HK-2 (cell line): ENCODE measurements at regions not wholly inside any gene's neighbourhood (a gene's known extent, or its start where the extent isn't known, plus 50 kb on each side); places are given as distances from the start of the nearest gene placed in this dataset.

Source experiments
- DNase-seq: peaks from one replicate; pipeline ENCODE4 v3.0.0-alpha.2; 2018; ENCODE audit not compliant: unreplicated experiment

DNA sequence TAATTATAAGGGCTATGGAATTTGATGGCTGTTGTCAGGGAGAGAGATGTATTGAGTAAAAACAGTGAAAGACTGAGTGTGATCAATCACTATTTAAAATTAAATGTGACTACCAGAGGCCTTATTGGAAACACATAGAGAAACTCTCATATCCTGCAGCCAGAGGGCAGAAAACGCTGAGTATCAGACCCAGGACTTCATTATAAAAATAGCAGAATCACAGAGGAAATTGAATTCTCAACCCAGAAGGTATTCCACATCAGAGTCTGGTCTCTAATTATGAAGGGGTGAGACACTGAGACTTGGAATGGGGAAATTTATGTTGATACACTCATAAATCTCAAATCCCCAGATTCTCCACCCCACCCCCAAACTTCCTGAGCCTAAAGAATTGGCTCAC, 69.5 kb upstream of the IL6 start:
- DNase-seq: no peak

DNA sequence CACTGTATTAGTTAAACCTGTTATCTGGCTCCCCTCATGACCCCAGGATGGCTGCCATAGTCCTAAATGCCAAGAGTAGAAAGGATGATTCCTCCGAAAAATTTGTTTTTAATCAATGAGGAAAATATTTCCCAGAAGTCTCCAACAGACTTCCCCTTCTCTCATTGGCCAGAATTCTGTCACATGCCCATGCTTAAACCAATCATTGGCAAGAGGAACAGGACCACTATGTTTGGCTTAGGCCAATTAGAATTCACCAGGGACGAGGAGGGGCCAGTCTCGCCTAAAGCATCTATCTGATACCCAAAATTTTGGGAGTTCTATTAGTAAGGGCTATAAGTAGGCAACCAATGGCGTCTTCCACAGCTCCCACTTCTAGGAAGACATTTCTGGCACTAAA, 71.2 kb upstream of the IL6 start:
- no peak for DNase-seq

DNA sequence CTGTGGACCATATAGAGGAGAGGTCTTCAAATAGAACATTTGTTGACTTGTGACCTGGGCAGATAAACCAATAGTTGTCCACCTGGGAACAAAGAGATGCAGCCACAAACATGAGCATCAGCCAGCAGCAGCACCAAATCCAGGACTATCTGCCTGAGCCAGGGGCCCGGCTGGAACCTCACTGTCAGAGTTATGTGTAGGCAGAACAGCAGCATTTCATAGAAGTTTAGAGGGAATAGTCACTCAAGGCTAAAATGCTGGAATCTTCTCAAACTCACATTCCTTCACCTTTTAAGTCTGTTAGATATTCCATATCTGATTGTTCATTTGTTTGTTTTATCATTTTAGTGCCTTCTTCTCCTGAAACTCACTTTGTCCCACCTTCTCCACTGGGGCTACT, 72.2 kb upstream of the IL6 start:
- no peak for DNase-seq

DNA sequence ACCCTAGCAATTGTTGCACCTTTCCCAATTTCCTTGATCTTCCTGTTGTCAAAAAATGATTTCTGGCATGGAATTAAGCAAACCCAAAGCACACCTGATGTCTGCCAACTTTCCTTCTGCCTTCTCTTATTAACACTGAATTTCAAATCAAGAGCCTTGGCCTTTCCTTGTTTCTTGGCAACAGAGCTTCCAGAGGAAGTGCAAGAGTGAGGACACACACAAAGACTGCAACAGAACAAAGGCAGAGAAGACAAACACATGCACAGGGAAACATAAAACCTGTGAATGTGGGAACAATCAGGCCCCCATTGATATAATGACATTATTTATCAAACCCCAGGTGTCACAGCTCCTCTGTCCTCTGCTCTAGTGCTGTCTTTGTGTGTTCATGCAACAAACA, 73.0 kb upstream of the IL6 start:
- no peak for DNase-seq

DNA sequence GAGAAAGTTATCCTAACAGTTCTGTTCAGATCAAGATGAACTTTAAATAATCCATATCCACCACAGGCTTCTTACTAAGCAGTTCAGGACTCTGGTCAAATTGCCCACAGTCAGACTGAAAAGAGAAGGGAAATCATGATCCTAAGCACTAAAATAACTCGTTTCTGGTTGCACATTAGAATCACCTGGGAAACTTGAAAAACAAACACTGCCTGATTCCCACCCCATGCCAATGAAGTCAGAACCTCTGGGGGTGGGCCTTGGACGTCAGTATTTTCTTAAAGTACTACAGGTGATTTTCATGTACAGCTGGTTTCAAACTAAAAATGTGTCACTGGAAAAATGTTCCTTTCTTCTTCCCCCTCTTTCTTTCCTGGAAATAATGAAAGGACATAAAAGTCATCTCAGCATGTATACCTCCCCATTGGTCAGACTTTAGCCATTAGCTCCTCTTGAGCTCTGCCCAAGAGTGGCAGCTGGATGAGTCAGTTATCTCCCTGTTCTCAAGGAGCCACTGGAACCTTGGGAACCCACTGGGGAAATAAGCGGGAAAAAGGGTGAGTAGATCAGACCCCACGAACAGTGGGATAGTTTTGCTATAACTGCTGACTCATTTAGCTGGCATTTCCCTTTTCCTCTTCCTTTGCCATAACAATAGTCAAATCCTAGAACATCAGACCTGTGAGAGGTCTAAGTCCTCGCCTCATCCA, 75.3 kb upstream of the IL6 start:
- DNase-seq: peak; percentile 73

DNA sequence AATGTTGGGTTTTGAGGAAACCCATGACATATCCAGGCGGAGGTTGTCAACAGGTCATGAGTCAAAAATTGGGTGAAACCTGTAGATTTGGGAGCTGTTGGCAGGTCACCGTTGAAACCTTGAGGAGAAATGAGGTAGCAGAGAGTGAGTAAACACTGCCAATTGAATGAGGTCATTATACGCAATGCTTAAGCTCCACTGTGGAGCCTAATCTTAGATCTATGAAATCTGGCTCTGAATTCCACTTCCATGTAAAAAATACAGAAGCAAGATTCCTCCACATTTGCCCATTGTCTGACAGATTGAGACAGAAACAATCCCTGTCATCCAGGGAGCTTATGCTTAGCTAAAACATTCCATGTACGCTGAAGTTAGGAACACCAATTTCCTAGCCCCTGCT, 76.0 kb upstream of the IL6 start:
- DNase-seq: no peak

DNA sequence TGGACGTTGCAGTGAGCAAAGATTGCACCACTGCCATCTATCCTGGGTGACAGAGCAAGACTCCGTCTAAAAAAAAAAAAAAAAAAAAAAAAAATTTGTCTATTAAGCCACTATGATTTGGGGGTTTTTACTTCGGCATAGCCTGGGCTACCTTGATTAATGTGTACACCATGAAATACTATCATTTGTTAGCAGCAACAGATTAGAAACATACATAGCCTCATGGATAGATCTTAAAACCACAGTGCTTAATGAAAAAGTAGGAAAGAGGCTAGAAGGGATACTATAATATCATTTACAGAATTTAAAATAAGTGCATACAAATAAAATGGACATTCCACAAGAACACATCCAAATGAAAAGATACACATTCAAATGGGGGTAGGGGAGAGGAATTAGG, 77.3 kb upstream of the IL6 start:
- no peak for DNase-seq

DNA sequence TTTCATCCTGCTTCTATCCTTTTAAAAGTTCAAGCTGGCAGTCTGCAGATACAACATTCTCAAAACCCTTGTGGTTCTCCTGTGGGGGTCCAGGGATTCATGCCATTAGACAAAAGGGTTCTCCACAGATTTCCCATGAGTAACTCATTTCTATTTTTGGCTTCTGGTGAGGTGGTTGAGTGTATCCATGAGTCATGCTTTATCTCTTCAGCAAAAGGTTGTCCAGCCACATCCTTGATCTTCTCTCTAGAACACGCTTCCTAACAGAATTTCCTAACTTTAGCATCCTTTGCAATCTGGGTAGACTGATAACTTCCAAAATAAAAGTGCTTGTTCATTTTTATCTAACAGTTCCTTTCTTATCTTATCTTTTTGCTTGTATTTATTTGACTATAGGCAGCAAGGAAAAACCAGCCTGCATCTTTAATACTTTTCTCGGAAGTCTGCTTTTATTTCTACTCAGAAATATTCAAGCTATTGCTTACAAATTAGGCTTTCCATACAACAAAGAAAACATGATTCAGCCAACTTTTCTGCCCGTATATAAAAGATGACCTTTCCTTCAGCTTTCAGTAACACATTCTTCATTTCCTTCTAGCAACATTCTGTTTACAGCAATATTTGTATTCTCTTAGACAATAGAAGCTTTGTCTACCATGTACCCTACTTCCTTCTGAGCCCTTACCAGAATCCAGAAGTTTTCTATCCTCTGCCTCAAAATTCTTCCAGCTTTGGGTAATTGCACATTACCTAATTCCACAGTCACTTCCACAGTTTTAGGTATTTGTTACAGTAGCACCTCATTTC, 79.3 kb upstream of the IL6 start:
- DNase-seq: peak; percentile 45

DNA sequence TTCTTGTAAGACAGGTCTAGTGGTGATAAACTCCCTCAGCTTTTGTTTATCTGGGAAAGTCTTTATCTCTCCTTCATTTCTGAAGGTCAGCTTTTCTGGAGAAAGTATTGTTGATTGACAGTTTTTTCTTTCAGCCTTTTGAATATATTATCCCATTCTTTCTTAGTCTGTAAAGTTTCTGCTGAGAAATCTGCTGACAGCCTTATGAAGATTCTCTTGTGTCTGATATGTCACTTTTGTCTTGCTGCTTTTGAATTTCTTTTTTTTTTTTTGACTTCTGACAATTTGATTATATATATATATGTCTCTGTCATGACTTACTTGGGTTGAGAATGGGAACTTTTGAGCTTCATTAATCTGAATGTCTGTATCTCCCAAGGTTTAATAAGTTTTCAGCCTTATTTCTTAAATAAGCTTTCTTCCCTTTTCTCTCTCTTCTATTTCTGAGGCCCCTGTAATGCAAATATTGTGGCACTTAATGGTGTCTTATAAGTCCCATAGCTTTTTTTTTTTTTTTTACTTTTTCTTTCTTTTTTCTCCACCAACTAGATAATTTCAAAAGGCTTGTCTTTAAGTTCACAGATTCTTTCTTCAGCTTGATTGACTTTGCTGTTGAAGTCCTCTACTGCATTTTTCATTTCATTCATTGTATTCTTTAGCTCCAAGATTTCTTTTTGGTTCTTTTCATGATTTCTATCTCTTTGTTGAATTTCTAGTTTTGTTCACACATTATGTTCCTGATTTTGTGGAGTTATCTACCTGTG, 81.4 kb upstream of the IL6 start:
- no peak for DNase-seq

DNA sequence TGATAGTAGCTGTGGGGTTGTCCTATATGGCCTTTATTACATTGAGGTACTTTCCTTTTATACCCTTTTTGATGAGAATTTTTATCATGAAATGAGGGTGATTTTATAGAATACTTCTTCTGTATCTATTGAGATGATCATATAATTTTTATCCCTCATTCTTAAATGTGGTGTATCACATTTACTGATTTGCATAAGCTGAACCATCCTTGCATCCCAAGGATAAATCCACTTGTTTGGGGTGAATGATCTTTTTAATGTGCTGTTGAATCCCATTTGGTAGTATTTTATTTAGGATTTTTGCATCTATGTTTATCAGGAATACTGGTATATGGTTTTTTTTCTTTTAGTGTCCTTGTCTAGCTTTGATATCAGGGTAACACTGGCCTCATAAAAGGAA, 84.5 kb upstream of the IL6 start:
- no peak for DNase-seq

DNA sequence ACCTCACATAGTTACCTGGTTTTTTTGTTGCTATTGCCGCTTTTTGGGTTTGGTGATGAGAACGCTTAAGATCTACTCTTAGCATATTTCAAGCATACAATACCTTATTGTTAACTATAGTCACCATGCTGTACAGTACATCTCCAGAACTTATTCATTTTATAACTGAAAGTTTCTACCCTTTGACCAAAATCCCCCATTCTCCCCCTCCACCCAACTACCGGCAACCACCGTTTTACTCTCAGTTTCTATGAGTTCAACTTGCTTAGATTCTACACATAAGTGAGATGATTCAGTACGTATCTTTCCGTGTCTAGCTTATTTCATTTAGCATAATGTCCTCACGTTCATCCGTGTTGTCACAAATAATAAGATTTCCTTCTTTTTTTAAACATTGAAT, 86.7 kb upstream of the IL6 start:
- no peak for DNase-seq

DNA sequence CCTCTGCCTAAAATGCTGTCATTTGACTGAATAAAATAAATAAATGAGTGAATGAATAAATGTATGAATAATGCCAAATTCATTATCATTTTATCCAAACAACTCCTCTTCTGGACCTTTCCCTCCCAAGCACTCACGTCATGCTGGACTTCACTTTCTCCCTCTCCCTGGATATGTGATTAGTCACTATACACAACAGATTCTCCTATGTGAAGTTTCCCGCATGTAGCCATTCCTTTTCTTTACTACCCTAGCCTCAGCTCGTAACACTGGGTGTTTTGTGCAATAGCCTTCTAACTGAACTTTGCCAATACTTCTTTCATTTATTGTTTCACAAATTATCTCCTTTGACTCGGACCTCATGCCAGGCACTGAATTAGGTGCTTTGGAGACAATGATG, 87.6 kb upstream of the IL6 start:
- DNase-seq: no peak

DNA sequence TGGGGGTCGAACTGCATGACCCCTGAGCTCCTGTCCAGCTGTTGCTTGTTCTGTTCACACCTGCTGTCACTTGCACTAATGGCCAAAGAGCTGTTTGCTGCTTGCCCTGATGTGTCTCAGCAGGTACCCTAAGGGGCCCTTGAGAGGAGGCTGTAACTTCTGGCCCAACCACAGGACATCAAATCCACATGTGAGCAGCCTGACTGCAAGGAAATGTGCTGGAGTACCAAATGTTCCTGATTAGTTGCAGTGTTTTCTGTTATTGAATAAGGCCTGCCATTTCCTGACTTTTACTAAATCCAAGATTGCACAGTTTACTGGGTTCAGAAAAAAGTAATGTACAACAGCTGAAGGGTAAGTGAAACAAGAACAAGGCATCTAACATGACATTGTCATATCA, 91.7 kb upstream of the IL6 start:
- no peak for DNase-seq

DNA sequence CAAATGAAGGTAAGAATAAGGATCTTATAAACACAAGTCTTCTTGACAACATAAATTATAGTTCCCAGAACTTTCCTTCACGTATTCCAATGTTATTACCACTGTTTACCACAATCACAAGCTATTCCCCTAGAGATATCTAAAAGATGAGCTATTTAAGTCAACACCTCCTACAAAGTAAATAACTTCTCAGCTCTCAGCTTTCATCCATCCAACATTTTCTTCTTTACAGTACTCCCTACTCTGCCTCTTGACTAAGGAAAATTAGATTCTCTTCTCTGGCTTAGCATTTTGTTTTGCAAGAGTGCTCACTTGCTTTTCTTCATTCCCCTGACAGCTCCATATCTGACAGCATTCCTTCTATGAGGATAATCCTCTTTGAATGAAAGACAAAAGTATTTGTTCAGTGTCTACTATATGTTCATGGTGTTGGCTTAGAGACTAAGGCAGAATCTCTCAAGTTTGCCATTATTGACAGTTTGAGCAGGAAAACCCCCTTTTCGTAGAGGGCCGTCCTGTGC, 93.0 kb upstream of the IL6 start:
- DNase-seq: no peak

DNA sequence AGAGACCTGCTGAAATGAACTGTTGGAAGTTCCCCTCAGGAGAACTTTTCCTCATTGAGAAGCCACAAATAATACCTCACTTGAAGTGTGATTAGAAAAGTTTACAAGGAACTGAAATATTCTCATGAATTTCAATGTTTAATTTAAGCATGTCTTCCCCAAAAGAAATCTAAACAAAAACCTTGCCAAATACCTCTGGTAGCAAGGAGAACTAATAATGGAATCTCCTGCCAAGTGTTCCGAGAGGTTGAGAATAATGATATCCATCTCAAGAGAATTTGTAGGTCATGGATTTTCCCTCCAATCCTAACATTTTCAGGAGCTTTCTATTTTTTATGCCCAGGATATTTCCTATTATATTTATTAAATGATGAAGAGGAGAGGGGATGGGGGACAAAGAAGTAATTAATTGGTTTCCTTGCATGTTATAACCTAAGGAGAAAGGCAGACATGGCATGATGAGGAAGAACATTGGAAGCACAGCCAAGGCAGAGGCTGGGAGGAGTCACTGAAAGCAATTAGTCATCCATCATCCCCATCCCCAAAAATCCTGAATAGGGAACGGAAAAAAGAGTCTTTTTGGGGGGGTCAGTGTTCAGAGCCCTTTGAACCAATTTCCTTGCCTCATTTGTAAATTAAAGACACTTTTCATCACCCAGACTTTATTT, 93.6 kb upstream of the IL6 start:
- DNase-seq: no peak

DNA sequence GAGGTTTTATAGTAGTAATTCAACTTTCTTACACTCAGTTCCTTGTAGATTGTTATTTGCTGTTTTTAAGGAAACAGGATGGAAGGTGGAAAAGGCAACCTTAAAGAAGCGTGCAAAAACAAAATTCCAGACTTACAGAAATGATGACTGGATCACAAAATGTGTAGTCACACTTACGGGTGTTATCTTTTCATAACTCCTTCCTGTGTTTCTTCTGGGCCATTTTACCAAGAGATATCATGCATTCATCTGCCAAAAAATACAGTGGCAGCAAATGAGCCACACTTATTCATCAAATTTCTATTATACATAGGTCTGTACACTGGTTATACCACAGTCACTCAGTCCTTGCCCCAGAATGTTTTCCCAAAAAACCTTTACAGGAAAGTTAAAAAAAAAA, 94.3 kb upstream of the IL6 start:
- DNase-seq: no peak

DNA sequence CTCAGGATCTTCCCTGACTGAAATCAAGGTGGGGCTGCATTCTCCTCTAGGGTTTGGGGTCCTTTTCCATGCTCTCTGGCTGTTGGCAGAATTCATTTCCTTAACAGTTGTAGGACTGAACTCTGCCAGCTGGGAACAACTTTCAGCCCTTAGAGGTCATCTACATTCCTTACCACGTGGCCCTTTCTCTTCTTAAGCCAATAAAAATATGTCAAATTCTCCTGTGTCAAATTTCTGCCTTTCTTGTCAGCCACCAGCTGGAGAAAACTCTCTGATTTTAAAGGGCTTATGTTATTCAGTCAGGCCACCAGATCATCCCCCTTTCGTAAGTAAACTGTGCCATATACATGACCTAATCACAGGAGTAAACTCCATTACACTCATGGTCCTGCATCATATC, 95.3 kb upstream of the IL6 start:
- no peak for DNase-seq

DNA sequence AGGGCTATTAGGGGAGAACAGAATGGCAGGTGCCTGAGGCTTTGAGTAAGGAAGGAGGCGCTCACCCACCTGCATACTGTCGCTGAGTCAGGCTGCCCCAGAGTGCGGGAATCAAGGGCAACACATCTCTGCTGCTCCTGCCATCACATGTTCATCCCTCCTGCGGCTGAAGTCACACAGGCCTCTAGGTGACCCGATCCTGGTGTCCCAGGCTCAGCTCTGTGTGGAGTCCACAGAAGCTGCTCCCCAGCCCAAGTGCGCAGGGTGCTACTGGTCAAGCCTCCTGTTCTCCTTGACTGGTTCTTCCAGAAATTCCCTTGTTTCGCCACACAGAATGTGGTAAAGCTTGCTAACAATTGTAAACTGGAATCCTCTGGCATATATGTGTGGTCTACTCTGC, 96.9 kb upstream of the IL6 start:
- DNase-seq: no peak

DNA sequence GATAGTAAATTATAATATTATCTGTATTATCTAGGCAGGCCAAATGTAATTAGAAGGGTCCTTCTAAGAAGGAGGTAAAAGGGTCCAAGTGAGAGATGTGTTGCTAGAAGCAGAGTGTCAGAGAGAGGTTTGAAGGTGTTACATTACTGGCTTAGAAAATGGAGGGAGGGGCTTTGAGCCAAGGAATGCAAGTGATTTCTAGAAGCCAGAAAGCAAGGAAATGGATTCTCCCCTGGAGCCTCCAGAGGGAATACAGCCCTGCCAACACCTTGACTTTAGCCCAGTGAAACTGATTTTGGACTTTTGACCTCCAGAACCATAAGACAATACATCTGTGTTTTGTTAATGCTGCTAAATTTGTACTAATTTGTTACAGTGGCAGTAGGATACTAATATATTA, 97.9 kb upstream of the IL6 start:
- no peak for DNase-seq

DNA sequence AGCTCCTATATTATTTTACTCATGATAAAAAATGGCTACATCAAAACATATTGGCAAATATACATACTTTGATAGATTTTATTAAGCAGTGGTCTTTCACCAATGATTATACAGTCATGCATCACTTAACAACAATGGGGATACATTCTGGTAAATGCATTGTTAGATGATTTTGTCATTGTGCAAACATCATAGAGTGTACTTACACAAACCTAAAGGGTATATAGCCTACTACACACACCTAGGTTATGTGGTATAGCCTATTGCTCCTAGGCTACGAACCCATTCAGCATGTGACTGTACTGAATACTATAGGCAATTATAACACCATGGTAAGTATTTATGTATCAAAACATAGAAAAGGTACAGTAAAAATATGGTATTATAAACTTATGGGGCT, 98.9 kb upstream of the IL6 start:
- DNase-seq: no peak

DNA sequence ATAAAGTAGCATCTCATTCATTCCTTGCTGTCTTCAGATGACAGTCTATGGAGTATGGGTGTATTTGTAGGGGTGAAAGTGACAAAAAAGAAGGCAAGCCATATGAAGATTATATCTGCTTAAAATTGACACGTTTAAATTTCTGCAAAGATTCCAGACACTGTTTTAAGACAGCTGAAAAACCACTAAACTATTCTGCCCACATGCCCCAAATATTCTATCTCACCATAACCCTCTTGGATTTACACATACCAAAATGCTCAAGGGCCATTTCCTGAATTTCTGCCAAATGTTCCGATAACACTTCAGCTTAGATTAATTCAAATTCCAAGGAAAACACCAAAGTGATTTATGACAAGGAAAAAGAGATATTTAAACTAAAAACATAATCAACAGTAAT, 99.9 kb upstream of the IL6 start:
- no peak for DNase-seq

DNA sequence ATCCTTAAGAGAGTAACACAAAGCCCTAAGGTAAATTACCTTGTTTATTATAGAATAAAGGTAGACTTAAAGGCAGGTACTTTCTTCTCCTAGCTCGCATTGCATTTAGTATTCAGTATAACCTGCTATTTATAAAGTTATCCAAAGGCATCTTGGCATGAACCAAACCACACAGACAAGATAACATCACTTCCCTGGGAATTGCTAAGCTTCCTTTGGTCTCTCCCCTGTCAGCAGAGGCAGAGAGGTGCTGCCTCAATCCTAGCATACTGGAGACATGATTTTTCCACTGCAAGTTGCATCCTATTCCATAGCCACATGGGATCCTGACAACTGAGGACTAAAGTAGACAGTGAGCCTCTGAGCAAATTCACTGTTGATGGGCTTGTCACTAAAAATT, 101.7 kb upstream of the IL6 start:
- DNase-seq: no peak
